ENCODE measurements at regions not wholly inside any gene's neighbourhood (a gene's known extent, or its start where the extent isn't known, plus 50 kb on each side); places are given as distances from the start of the nearest gene placed in this dataset.

DNA sequence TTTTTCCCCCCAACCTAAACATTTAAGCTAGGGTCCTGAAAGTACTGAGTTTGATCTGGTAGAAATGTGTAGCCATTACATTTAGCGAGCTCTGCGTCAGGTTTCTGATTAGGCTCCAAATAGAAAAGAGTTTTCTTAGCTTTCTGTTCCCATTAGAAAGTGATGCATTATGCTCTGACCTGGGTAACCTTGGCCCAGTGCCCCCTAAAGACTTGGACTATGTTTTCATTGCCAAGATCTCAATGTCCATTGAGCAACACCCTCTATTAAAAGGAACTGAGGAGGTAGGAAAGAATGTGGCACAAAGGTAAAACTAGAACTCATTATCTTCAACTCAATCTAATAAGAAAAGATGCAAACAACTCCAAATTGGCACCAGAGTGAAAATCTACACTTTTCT lies 358.9 kb upstream of the PCSK5 start:
- TF ChIP-seq, protein P1, sequence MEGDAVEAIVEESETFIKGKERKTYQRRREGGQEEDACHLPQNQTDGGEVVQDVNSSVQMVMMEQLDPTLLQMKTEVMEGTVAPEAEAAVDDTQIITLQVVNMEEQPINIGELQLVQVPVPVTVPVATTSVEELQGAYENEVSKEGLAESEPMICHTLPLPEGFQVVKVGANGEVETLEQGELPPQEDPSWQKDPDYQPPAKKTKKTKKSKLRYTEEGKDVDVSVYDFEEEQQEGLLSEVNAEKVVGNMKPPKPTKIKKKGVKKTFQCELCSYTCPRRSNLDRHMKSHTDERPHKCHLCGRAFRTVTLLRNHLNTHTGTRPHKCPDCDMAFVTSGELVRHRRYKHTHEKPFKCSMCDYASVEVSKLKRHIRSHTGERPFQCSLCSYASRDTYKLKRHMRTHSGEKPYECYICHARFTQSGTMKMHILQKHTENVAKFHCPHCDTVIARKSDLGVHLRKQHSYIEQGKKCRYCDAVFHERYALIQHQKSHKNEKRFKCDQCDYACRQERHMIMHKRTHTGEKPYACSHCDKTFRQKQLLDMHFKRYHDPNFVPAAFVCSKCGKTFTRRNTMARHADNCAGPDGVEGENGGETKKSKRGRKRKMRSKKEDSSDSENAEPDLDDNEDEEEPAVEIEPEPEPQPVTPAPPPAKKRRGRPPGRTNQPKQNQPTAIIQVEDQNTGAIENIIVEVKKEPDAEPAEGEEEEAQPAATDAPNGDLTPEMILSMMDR (conservative IDR thresholded peaks at IDR 0.05; ENCODE audit: low read length) = no peak
- TF ChIP-seq EZH2phosphoT487 (IDR thresholded peaks at IDR 0.05; ENCODE audit: borderline replicate concordance) = no peak

Data from Loucy (cell line).